H1 (cell line): ENCODE measurements at regions not wholly inside any gene's neighbourhood (a gene's known extent, or its start where the extent isn't known, plus 50 kb on each side); places are given as distances from the start of the nearest gene placed in this dataset.

Source experiments
- CTCF ChIA-PET: fragments of 300-600 bp; sonication (Branson Sonifier 250); formaldehyde crosslinking; loops from one replicate; lab custom pipeline; 2021; ENCODE audit not compliant: partially characterized antibody; lab: Charles Lee
- POLR2A ChIA-PET: fragments of 300-600 bp; sonication (Branson Sonifier 250); formaldehyde crosslinking; loops from one replicate; lab custom pipeline; 2021; ENCODE audit warnings: inconsistent platforms; ENCODE audit not compliant: partially characterized antibody; lab: Charles Lee
- DNase-seq, 2 experiments: peaks; one replicate each; pipeline versions ENCODE4 v3.0.0 to v3.0.0-alpha.2; 2010 to 2022; ENCODE audit warnings: low spot score in 2 of 2, low read depth in 1 of 2, mixed read lengths in 1 of 2
- FAIRE-seq: peaks from 2 replicates; lab custom pipeline; 2011; peaks lifted over from hg19 to GRCh38; lab: Jason Lieb, UNC
- H2AFZ ChIP-seq: 2 replicates; pipeline ENCODE4 v1.8.1; 2012; ENCODE audit warnings: low read length, inconsistent platforms
- H2AK5ac ChIP-seq: 2 replicates; pipeline ENCODE4 v1.6.1; 2013; ENCODE audit warnings: low read depth, low read length
- H2BK120ac ChIP-seq: replicated peaks from 2 replicates; pipeline ENCODE3; 2013; ENCODE audit warnings: low read depth, low read length, inconsistent platforms
- H2BK12ac ChIP-seq: 2 replicates; pipeline ENCODE4 v1.6.1; 2013; ENCODE audit warnings: low read depth, low read length
- H2BK15ac ChIP-seq: 2 replicates; pipeline ENCODE4 v1.6.1; 2013; ENCODE audit warnings: low read length
- H2BK20ac ChIP-seq: 2 replicates; pipeline ENCODE4 v1.6.1; 2013; ENCODE audit warnings: low read length
- H2BK5ac ChIP-seq: 2 replicates; pipeline ENCODE4 v1.6.1; 2013; ENCODE audit warnings: low read depth, low read length
- H3K14ac ChIP-seq: 2 replicates; pipeline ENCODE4 v1.6.1; 2013; ENCODE audit warnings: inconsistent platforms; ENCODE audit not compliant: insufficient read length
- H3K18ac ChIP-seq: 2 replicates; pipeline ENCODE4 v1.6.1; 2013; ENCODE audit warnings: low read length; ENCODE audit errors: extremely low read depth
- H3K23ac ChIP-seq: 2 replicates; pipeline ENCODE4 v1.6.1; 2013; ENCODE audit warnings: inconsistent platforms; ENCODE audit not compliant: insufficient read length
- H3K23me2 ChIP-seq: 2 replicates; pipeline ENCODE4 v1.6.1; 2013; ENCODE audit warnings: low read depth, low read length
- H3K27ac ChIP-seq: 2 replicates; pipeline ENCODE4 v1.6.1; 2011; ENCODE audit warnings: low read depth, low read length, inconsistent platforms
- H3K27me3 ChIP-seq, 4 experiments: replicated peaks in 1 of 4; 1 replicate in 1 of 4; 2 replicates in 3 of 4; pipeline versions ENCODE4 v1.6.1 to v1.8.1; 2011 to 2013; ENCODE audit warnings: low read length in 3 of 4, mild to moderate bottlenecking in 3 of 4, inconsistent platforms in 2 of 4, mixed read lengths in 2 of 4, moderate library complexity in 1 of 4; ENCODE audit not compliant: control insufficient read depth in 3 of 4, insufficient read depth in 3 of 4; ENCODE audit errors: extremely low read depth in 1 of 4
- H3K36me3 ChIP-seq, 4 experiments: 2 replicates each; pipeline versions ENCODE4 v1.6.1 to v1.8.1; 2011 to 2013; ENCODE audit warnings: mild to moderate bottlenecking in 4 of 4, low read length in 3 of 4, moderate library complexity in 2 of 4, control low read depth in 1 of 4, inconsistent platforms in 1 of 4; ENCODE audit not compliant: insufficient read depth in 4 of 4, control insufficient read depth in 2 of 4
- H3K4ac ChIP-seq: replicated peaks from 2 replicates; pipeline ENCODE3; 2013; ENCODE audit warnings: low read length, low read depth, mixed read lengths, inconsistent platforms; ENCODE audit not compliant: insufficient read length
- H3K4me1 ChIP-seq, 4 experiments: replicated peaks in 1 of 4; 1 replicate in 1 of 4; 2 replicates in 3 of 4; pipeline versions ENCODE4 v1.6.1 to v1.8.1; 2011 to 2013; ENCODE audit warnings: low read length in 3 of 4, inconsistent platforms in 2 of 4, mixed read lengths in 1 of 4; ENCODE audit not compliant: insufficient read depth in 4 of 4, control insufficient read depth in 3 of 4
- H3K4me2 ChIP-seq, 2 experiments: 2 replicates each; pipeline versions ENCODE4 v1.6.1 to v1.8.1; 2011 to 2013; ENCODE audit warnings: low read depth in 2 of 2, low read length in 2 of 2, control low read depth in 1 of 2, inconsistent platforms in 1 of 2, mild to moderate bottlenecking in 1 of 2; ENCODE audit not compliant: insufficient read depth in 1 of 2
- H3K4me3 ChIP-seq, 4 experiments: fragments of 200-600, 300-600 bp in 1 of 4; sonication (generic), shearing (Covaris generic), sonication (Bioruptor Twin) in 1 of 4; 2 replicates each; pipeline versions ENCODE4 v1.5.1 to v1.8.1; 2011 to 2016; ENCODE audit warnings: low read length in 4 of 4, low read depth in 3 of 4, control low read depth in 2 of 4, inconsistent platforms in 2 of 4, mild to moderate bottlenecking in 2 of 4, mixed read lengths in 1 of 4, moderate library complexity in 1 of 4; ENCODE audit not compliant: insufficient read depth in 2 of 4; ENCODE audit errors: extremely low read depth in 1 of 4
- H3K56ac ChIP-seq: replicated peaks from 2 replicates; pipeline ENCODE3; 2013; ENCODE audit warnings: low read depth, mild to moderate bottlenecking, mixed read lengths, low read length, inconsistent platforms; ENCODE audit not compliant: insufficient read length
- H3K79me1 ChIP-seq: 2 replicates; pipeline ENCODE4 v1.6.1; 2013; ENCODE audit warnings: low read depth, low read length, control low read depth
- H3K79me2 ChIP-seq, 2 experiments: 2 replicates each; pipeline versions ENCODE4 v1.6.1 to v1.8.1; 2012 to 2013; ENCODE audit warnings: low read length in 2 of 2, mild to moderate bottlenecking in 2 of 2, inconsistent platforms in 1 of 2; ENCODE audit not compliant: insufficient read depth in 2 of 2, control insufficient read depth in 1 of 2
- H3K9ac ChIP-seq, 4 experiments: replicated peaks in 1 of 4; 1 replicate in 1 of 4; 2 replicates in 3 of 4; pipeline versions ENCODE4 v1.6.1 to v1.8.1; 2011 to 2013; ENCODE audit warnings: low read depth in 3 of 4, low read length in 3 of 4, control low read depth in 2 of 4, mild to moderate bottlenecking in 2 of 4, moderate library complexity in 2 of 4, inconsistent platforms in 1 of 4; ENCODE audit errors: extremely low read depth in 1 of 4
- H3K9me3 ChIP-seq, 2 experiments: 2 replicates each; pipeline versions ENCODE4 v1.6.1 to v1.8.1; 2012 to 2013; ENCODE audit warnings: mild to moderate bottlenecking in 2 of 2, moderate library complexity in 2 of 2, control low read depth in 1 of 2, inconsistent platforms in 1 of 2, low read depth in 1 of 2, low read length in 1 of 2, mixed read lengths in 1 of 2; ENCODE audit not compliant: insufficient read depth in 2 of 2
- H4K20me1 ChIP-seq, 2 experiments: replicated peaks in 1 of 2; 2 replicates each; pipeline versions ENCODE3 to v1.8.1; 2011 to 2013; ENCODE audit warnings: inconsistent platforms in 2 of 2, low read length in 2 of 2, mild to moderate bottlenecking in 1 of 2; ENCODE audit not compliant: insufficient read depth in 2 of 2, control insufficient read depth in 1 of 2
- H4K5ac ChIP-seq: 2 replicates; pipeline ENCODE4 v1.6.1; 2013; ENCODE audit warnings: low read length, low read depth, mixed read lengths, inconsistent platforms; ENCODE audit not compliant: insufficient read length
- H4K8ac ChIP-seq: 2 replicates; pipeline ENCODE4 v1.8.0; 2013; ENCODE audit warnings: mild to moderate bottlenecking, moderate library complexity, low read length, inconsistent platforms; ENCODE audit not compliant: insufficient read depth; ENCODE audit errors: extremely low read depth
- H4K91ac ChIP-seq: replicated peaks from 2 replicates; pipeline ENCODE3; 2013; ENCODE audit warnings: low read length, mixed read lengths, inconsistent platforms; ENCODE audit not compliant: insufficient read length
- CBX8 ChIP-seq: fragments of 300-800, 300-1000 bp; sonication (generic); IDR thresholded peaks from 2 replicates; pipeline ENCODE4 v1.7.1; 2016; ENCODE audit warnings: low read depth, low read length, borderline replicate concordance
- CEBPB ChIP-seq: IDR thresholded peaks from 2 replicates; pipeline ENCODE4 v1.6.1; 2012; ENCODE audit warnings: low read depth, low read length
- HDAC6 ChIP-seq: IDR thresholded peaks from one replicate; pipeline ENCODE4 v1.7.1; 2012; ENCODE audit warnings: low read depth, mild to moderate bottlenecking, inconsistent platforms, low read length, moderate library complexity
- KDM5A ChIP-seq: fragments of 200-600 bp; IDR thresholded peaks from 2 replicates; pipeline ENCODE4 v1.7.1; 2012; ENCODE audit warnings: mild to moderate bottlenecking, low read length, inconsistent platforms, mixed read lengths
- PHF8 ChIP-seq: fragments of 200-600 bp; sonication (generic); conservative IDR thresholded peaks from 2 replicates; pipeline ENCODE4 v1.7.1; 2012; ENCODE audit warnings: low read depth, mild to moderate bottlenecking, inconsistent platforms, low read length, moderate library complexity
- RBBP5 ChIP-seq: IDR thresholded peaks from 2 replicates; pipeline ENCODE4 v1.7.1; 2012; ENCODE audit warnings: low read depth, mild to moderate bottlenecking, inconsistent platforms, low read length, moderate library complexity, borderline replicate concordance
- RFX5 ChIP-seq: IDR thresholded peaks from 2 replicates; pipeline ENCODE4 v1.6.1; 2011; ENCODE audit warnings: low read depth, low read length, improper control_type of control experiment, borderline replicate concordance
- SIN3A ChIP-seq, 2 experiments: IDR thresholded peaks in 1 of 2; conservative IDR thresholded peaks in 1 of 2; 2 replicates each; pipeline ENCODE4 v1.6.1; 2011 to 2012; ENCODE audit warnings: low read length in 2 of 2, improper control_type of control experiment in 1 of 2, low read depth in 1 of 2, mild to moderate bottlenecking in 1 of 2
- SIRT6 ChIP-seq: IDR thresholded peaks from one replicate; pipeline ENCODE4 v1.7.1; 2012; ENCODE audit warnings: low read length, inconsistent platforms
- YY1 ChIP-seq: IDR thresholded peaks from 2 replicates; pipeline ENCODE4 v1.6.1; 2011; ENCODE audit warnings: low read depth, mild to moderate bottlenecking, low read length
- WGBS, 2 experiments: shearing (Covaris generic) in 1 of 2; methylation state at CpG; one replicate each; pipeline versions ENCODE4 v1.1.6 to v1.1.7; 2013 to 2015; ENCODE audit warnings: low lambda C conversion rate in 2 of 2, mixed read lengths in 2 of 2, inconsistent platforms in 1 of 2, low coverage in 1 of 2, missing lambda C conversion rate in 1 of 2; ENCODE audit not compliant: insufficient replicate concordance in 2 of 2, insufficient coverage in 1 of 2, insufficient read length in 1 of 2; ENCODE audit errors: extremely low coverage in 1 of 2, missing lambda C conversion rate in 1 of 2; 5-methylcytosine and 5-hydroxymethylcytosine counted together

DNA sequence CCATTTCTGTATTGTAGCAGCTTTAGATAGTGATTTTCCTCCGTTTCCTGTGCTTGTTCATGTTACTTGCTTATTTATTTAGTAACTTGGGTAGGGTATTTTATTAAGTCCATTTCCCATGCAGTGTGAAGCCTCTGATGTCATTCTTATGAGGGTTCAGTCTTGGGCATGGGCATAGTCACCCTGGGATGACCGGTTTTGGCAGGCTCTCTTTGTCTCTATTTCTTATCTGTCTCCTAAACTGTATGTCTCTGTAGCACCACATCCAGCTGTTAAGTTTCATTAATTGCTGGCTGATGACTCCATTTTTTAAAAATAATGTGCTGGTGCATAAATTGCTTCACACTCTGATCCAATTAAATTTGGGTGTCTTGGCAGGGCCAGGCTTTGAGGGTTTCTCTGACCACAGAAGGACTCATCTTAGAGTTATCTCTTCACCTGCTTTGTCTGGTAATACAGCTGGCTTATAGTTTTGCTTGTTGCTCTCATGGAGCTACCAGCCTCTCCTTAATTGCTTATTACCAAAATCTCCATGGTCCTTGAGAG lies 173.3 kb upstream of the VLDLR start:
- no peak overlapping the region for H3K56ac ChIP-seq
- no peak overlapping the region for H4K5ac ChIP-seq
- no peak overlapping the region for H4K91ac ChIP-seq
- H4K8ac ChIP-seq = no peak overlapping the region
- no peak overlapping the region for H2BK5ac ChIP-seq
- no peak overlapping the region for H3K4me3 ChIP-seq
- no peaks in the 10 kb centered on the region for H3K23me2 ChIP-seq
- H3K79me2 ChIP-seq = no peaks in the 10 kb centered on the region
- H3K4ac ChIP-seq = no peak overlapping the region
- no peak overlapping the region for H2BK120ac ChIP-seq
- no peak for DNase-seq
- H2AFZ ChIP-seq = no peak overlapping the region
- no peaks in the 10 kb centered on the region; a peak in 1 of 8 replicates for H3K36me3 ChIP-seq
- ChIA-PET POLR2A (no interaction called here), CTCF (interaction anchor here (0.7 to 1.4 kb wide), 3 partner anchors 17 to 222 kb away, joined by 3 read pairs; no protein-coding TSS in a partner anchor)
- no peak overlapping the region for H2BK12ac ChIP-seq
- no peaks in the 10 kb centered on the region for H3K79me1 ChIP-seq
- peaks cover 0 to 3% of the 10 kb centered on the region in 2 experiments; a peak in 1 of 4 replicates for H3K9me3 ChIP-seq
- H3K27me3 ChIP-seq = no peaks in the 10 kb centered on the region
- no peak overlapping the region for H2AK5ac ChIP-seq
- H3K27ac ChIP-seq = no peak overlapping the region
- TF ChIP-seq RBBP5 = no peak
- TF ChIP-seq RFX5 = no peak
- TF ChIP-seq SIN3A (conservative IDR thresholded peaks at IDR 0.05 in 1 of 2, IDR thresholded peaks at IDR 0.05 in 1 of 2; ENCODE audit: low read depth in 1 of 2, low read length in 2 of 2) = no peak
- no peak for TF ChIP-seq SIRT6
- TF ChIP-seq KDM5A = no peak
- TF ChIP-seq CEBPB = no peak
- TF ChIP-seq PHF8 = no peak
- TF ChIP-seq YY1 = no peak
- TF ChIP-seq CBX8 = no peak
- no peak for TF ChIP-seq HDAC6
- no peak overlapping the region for H3K23ac ChIP-seq
- H3K9ac ChIP-seq = no peak overlapping the region
- H2BK20ac ChIP-seq = no peak overlapping the region
- H3K18ac ChIP-seq = no peak overlapping the region
- no peak overlapping the region for H2BK15ac ChIP-seq
- H3K4me2 ChIP-seq = no peak overlapping the region
- H3K14ac ChIP-seq = no peak overlapping the region
- WGBS, 2 experiments = 93% methylated on average over 1 of the region's 2 CpGs; no CpG with 5 or more reads in 1 of the 2 experiments
- no peaks in the 10 kb centered on the region; a peak in 1 of 7 replicates for H3K4me1 ChIP-seq
- FAIRE-seq = no peak
- H4K20me1 ChIP-seq = no peaks in the 10 kb centered on the region
